SK-N-SH (cell line): ENCODE measurements at regions not wholly inside any gene's neighbourhood (a gene's known extent, or its start where the extent isn't known, plus 50 kb on each side); places are given as distances from the start of the nearest gene placed in this dataset.

Experiments used
- CTCF ChIA-PET: fragments of 300-600, 350-600 bp; formaldehyde crosslinking; extraction: SDS; loops from one replicate; lab custom pipeline; 2021; lab: Yijun Ruan, JAX
- POLR2A ChIA-PET: fragments of 350-600 bp; sonication (Branson Sonifier 250); formaldehyde crosslinking; extraction: SDS; loops from one replicate; lab custom pipeline; 2020; ENCODE audit warnings: antibody characterized with exemption, inconsistent platforms; lab: Yijun Ruan, JAX
- DNase-seq: peaks from one replicate; pipeline ENCODE4 v3.0.0; 2012
- H2AFZ ChIP-seq: fragments of 200-600 bp; sonication (generic); 2 replicates; pipeline ENCODE4 v1.8.1; 2016; ENCODE audit warnings: antibody characterized with exemption, mild to moderate bottlenecking, low read depth
- H3F3A ChIP-seq: fragments of 200-600 bp; sonication (generic); replicated peaks from 2 replicates; pipeline ENCODE3; 2016; ENCODE audit warnings: antibody characterized with exemption, mild to moderate bottlenecking; ENCODE audit not compliant: insufficient read depth
- H3K27ac ChIP-seq, 2 experiments: fragments of 200-500 bp in 1 of 2; fragments of 200-600 bp in 1 of 2; sonication (Bioruptor generic) in 1 of 2; sonication (generic), shearing (Covaris generic) in 1 of 2; 2 replicates each; pipeline versions ENCODE4 v1.5.1 to v1.6.1; 2014 to 2016; ENCODE audit warnings: low read depth in 2 of 2, inconsistent platforms in 1 of 2, low read length in 1 of 2, mild to moderate bottlenecking in 1 of 2, mixed read lengths in 1 of 2
- H3K27me3 ChIP-seq: fragments of 200-600 bp; sonication (generic), shearing (Covaris generic); 2 replicates; pipeline ENCODE4 v1.6.1; 2016; ENCODE audit warnings: mixed run types; ENCODE audit not compliant: insufficient read depth
- H3K36me3 ChIP-seq, 2 experiments: fragments of 200-500 bp in 1 of 2; fragments of 200-600 bp in 1 of 2; sonication (Bioruptor generic) in 1 of 2; sonication (generic) in 1 of 2; replicated peaks in 1 of 2; 2 replicates each; pipeline versions ENCODE3 to v1.5.1; 2014 to 2016; ENCODE audit warnings: low read length in 1 of 2, mild to moderate bottlenecking in 1 of 2; ENCODE audit not compliant: insufficient read depth in 2 of 2, control insufficient read depth in 1 of 2
- H3K4me1 ChIP-seq, 2 experiments: fragments of 200-500 bp in 1 of 2; fragments of 200-600 bp in 1 of 2; sonication (Bioruptor generic) in 1 of 2; sonication (generic), shearing (Covaris generic) in 1 of 2; 2 replicates each; pipeline versions ENCODE4 v1.5.1 to v1.6.1; 2014 to 2016; ENCODE audit warnings: low read depth in 1 of 2, low read length in 1 of 2, mixed run types in 1 of 2; ENCODE audit not compliant: insufficient read depth in 2 of 2, control insufficient read depth in 1 of 2
- H3K4me2 ChIP-seq: fragments of 200-600 bp; sonication (generic), shearing (Covaris generic); 2 replicates; pipeline ENCODE4 v1.6.1; 2017; ENCODE audit warnings: mixed run types
- H3K4me3 ChIP-seq, 2 experiments: fragments of 200-500 bp in 1 of 2; fragments of 200-600 bp in 1 of 2; sonication (Bioruptor generic) in 1 of 2; sonication (generic), shearing (Covaris generic) in 1 of 2; 2 replicates each; pipeline versions ENCODE4 v1.5.1 to v1.8.1; 2014 to 2016; ENCODE audit warnings: low read depth in 2 of 2, inconsistent platforms in 1 of 2, low read length in 1 of 2, mild to moderate bottlenecking in 1 of 2, mixed read lengths in 1 of 2, moderate library complexity in 1 of 2
- H3K79me2 ChIP-seq: fragments of 200-600 bp; sonication (generic); 2 replicates; pipeline ENCODE4 v1.8.1; 2017; ENCODE audit warnings: mild to moderate bottlenecking; ENCODE audit not compliant: insufficient read depth
- H3K9ac ChIP-seq: fragments of 200-600 bp; sonication (generic); 2 replicates; pipeline ENCODE4 v1.6.1; 2017; ENCODE audit warnings: mixed run types
- H3K9me2 ChIP-seq: fragments of 200-600 bp; sonication (generic); 2 replicates; pipeline ENCODE4 v1.6.1; 2017; ENCODE audit warnings: mixed run types
- H3K9me3 ChIP-seq: fragments of 200-600 bp; sonication (generic); 2 replicates; pipeline ENCODE4 v1.6.1; 2017; ENCODE audit warnings: mixed run types, mild to moderate bottlenecking, moderate library complexity
- H4K20me1 ChIP-seq: fragments of 200-600 bp; sonication (generic); 2 replicates; pipeline ENCODE4 v1.6.1; 2017; ENCODE audit warnings: mild to moderate bottlenecking, mixed run types; ENCODE audit not compliant: insufficient read depth
- EP300 ChIP-seq, 2 experiments: IDR thresholded peaks; 2 replicates each; pipeline versions ENCODE4 v1.4.0 to v1.6.1; 2012; ENCODE audit warnings: borderline replicate concordance in 1 of 2, low read depth in 1 of 2, low read length in 1 of 2
- EZH2phosphoT487 ChIP-seq: fragments of 200-600 bp; sonication (generic); IDR thresholded peaks from 2 replicates; pipeline ENCODE4 v1.6.1; 2017; ENCODE audit warnings: low read depth, mixed run types, mild to moderate bottlenecking, antibody characterized with exemption, moderate library complexity, borderline replicate concordance
- FOSL2 ChIP-seq: IDR thresholded peaks from 2 replicates; pipeline ENCODE4 v1.4.0; 2012; ENCODE audit warnings: low read depth, mild to moderate bottlenecking, moderate library complexity, borderline replicate concordance
- FOXJ3 ChIP-seq: sonication (generic); formaldehyde crosslinking; IDR thresholded peaks from 2 replicates; pipeline ENCODE4 v1.5.1; 2020; ENCODE audit warnings: mild to moderate bottlenecking, missing genetic modification reagents
- MEF2A ChIP-seq: IDR thresholded peaks from 2 replicates; pipeline ENCODE4 v1.4.0; 2012; ENCODE audit warnings: low read depth, borderline replicate concordance
- MXI1 ChIP-seq: IDR thresholded peaks from 2 replicates; pipeline ENCODE4 v1.6.1; 2012; ENCODE audit warnings: mild to moderate bottlenecking, low read depth, low read length, improper control_type of control experiment
- POLR2AphosphoS5 ChIP-seq: IDR thresholded peaks from 2 replicates; pipeline ENCODE4 v1.6.1; 2012; ENCODE audit warnings: low read depth, low read length
- RAD21 ChIP-seq: IDR thresholded peaks from 2 replicates; pipeline ENCODE4 v1.6.1; 2012; ENCODE audit warnings: mild to moderate bottlenecking, low read length
- RFX5 ChIP-seq: IDR thresholded peaks from 2 replicates; pipeline ENCODE4 v1.6.1; 2012; ENCODE audit warnings: mild to moderate bottlenecking, improper control_type of control experiment, low read length
- SMC3 ChIP-seq: IDR thresholded peaks from 2 replicates; pipeline ENCODE4 v1.6.1; 2012; ENCODE audit warnings: low read depth, low read length, improper control_type of control experiment
- TAF1 ChIP-seq: IDR thresholded peaks from 2 replicates; pipeline ENCODE4 v1.6.1; 2012; ENCODE audit warnings: low read depth, mild to moderate bottlenecking, low read length, moderate library complexity, borderline replicate concordance
- TCF12 ChIP-seq: IDR thresholded peaks from 2 replicates; pipeline ENCODE4 v1.4.0; 2012
- TEAD4 ChIP-seq: IDR thresholded peaks from 2 replicates; pipeline ENCODE4 v1.4.0; 2012; ENCODE audit warnings: mild to moderate bottlenecking, borderline replicate concordance; ENCODE audit not compliant: insufficient read depth
- USF1 ChIP-seq: IDR thresholded peaks from 2 replicates; pipeline ENCODE4 v1.4.0; 2012; ENCODE audit warnings: low read depth, borderline replicate concordance
- WGBS: methylation state at CpG from one replicate; pipeline ENCODE4 v1.1.6; 2017; ENCODE audit warnings: low lambda C conversion rate; 5-methylcytosine and 5-hydroxymethylcytosine counted together
- TF ChIP-seq, protein P1 (sequence below): IDR thresholded peaks from 2 replicates; pipeline ENCODE4 v1.4.0; 2012; ENCODE audit warnings: low read depth, borderline replicate concordance
- TF ChIP-seq, protein P2 (sequence below): fragments of 150-350 bp; IDR thresholded peaks from 2 replicates; pipeline ENCODE4 v1.6.1; 2016; ENCODE audit warnings: mild to moderate bottlenecking, low read depth, low read length
- TF ChIP-seq, protein P3 (sequence below): fragments of 200-600 bp; sonication (generic); IDR thresholded peaks from 2 replicates; pipeline ENCODE4 v1.6.1; 2017; ENCODE audit warnings: antibody characterized with exemption, mild to moderate bottlenecking, moderate library complexity
- TF ChIP-seq, protein P4 (sequence below): IDR thresholded peaks from 2 replicates; pipeline ENCODE4 v1.4.0; 2012; ENCODE audit warnings: low read depth

GRCh38 chr16:26521626-26522025 lies 545.1 kb upstream of the C16orf82 start:
- DNase-seq, result no peak
- Histone ChIP-seq H3K9me2 (no peaks in the 10 kb centered on the region), H3K27me3 (no peaks in the 10 kb centered on the region), H3K27ac (no peak overlapping the region), H3K36me3 (no peaks in the 10 kb centered on the region), H3K79me2 (no peaks in the 10 kb centered on the region), H3F3A (no peaks in the 10 kb centered on the region), H2AFZ (no peak overlapping the region), H3K9ac (no peak overlapping the region), H3K4me2 (no peak overlapping the region), H3K9me3 (no peaks in the 10 kb centered on the region), H4K20me1 (no peaks in the 10 kb centered on the region), H3K4me1 (no peaks in the 10 kb centered on the region), H3K4me3 (no peak overlapping the region)
- TF ChIP-seq RFX5, result no peak
- TF ChIP-seq FOXJ3 (CRISPR knock-in tag), result no peak
- no peak for TF ChIP-seq TEAD4
- TF ChIP-seq, protein P1, sequence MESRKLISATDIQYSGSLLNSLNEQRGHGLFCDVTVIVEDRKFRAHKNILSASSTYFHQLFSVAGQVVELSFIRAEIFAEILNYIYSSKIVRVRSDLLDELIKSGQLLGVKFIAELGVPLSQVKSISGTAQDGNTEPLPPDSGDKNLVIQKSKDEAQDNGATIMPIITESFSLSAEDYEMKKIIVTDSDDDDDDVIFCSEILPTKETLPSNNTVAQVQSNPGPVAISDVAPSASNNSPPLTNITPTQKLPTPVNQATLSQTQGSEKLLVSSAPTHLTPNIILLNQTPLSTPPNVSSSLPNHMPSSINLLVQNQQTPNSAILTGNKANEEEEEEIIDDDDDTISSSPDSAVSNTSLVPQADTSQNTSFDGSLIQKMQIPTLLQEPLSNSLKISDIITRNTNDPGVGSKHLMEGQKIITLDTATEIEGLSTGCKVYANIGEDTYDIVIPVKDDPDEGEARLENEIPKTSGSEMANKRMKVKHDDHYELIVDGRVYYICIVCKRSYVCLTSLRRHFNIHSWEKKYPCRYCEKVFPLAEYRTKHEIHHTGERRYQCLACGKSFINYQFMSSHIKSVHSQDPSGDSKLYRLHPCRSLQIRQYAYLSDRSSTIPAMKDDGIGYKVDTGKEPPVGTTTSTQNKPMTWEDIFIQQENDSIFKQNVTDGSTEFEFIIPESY, result no peak
- no peak for TF ChIP-seq SMC3
- TF ChIP-seq MEF2A, result no peak
- no peak for TF ChIP-seq USF1
- TF ChIP-seq, protein P2, sequence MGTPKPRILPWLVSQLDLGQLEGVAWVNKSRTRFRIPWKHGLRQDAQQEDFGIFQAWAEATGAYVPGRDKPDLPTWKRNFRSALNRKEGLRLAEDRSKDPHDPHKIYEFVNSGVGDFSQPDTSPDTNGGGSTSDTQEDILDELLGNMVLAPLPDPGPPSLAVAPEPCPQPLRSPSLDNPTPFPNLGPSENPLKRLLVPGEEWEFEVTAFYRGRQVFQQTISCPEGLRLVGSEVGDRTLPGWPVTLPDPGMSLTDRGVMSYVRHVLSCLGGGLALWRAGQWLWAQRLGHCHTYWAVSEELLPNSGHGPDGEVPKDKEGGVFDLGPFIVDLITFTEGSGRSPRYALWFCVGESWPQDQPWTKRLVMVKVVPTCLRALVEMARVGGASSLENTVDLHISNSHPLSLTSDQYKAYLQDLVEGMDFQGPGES, result no peak
- TF ChIP-seq FOSL2, result no peak
- no peak for TF ChIP-seq MXI1
- TF ChIP-seq, protein P3, sequence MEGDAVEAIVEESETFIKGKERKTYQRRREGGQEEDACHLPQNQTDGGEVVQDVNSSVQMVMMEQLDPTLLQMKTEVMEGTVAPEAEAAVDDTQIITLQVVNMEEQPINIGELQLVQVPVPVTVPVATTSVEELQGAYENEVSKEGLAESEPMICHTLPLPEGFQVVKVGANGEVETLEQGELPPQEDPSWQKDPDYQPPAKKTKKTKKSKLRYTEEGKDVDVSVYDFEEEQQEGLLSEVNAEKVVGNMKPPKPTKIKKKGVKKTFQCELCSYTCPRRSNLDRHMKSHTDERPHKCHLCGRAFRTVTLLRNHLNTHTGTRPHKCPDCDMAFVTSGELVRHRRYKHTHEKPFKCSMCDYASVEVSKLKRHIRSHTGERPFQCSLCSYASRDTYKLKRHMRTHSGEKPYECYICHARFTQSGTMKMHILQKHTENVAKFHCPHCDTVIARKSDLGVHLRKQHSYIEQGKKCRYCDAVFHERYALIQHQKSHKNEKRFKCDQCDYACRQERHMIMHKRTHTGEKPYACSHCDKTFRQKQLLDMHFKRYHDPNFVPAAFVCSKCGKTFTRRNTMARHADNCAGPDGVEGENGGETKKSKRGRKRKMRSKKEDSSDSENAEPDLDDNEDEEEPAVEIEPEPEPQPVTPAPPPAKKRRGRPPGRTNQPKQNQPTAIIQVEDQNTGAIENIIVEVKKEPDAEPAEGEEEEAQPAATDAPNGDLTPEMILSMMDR, result no peak
- TF ChIP-seq, protein P4, sequence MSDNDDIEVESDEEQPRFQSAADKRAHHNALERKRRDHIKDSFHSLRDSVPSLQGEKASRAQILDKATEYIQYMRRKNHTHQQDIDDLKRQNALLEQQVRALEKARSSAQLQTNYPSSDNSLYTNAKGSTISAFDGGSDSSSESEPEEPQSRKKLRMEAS, result no peak
- TF ChIP-seq EZH2phosphoT487, result no peak
- TF ChIP-seq TCF12, result no peak
- no peak for TF ChIP-seq RAD21
- no peak for TF ChIP-seq TAF1
- TF ChIP-seq EP300 (IDR thresholded peaks at IDR 0.05; ENCODE audit: borderline replicate concordance in 1 of 2, low read depth in 1 of 2, low read length in 1 of 2), result no peak
- no peak for TF ChIP-seq POLR2AphosphoS5
- ChIA-PET CTCF (no interaction called here), POLR2A (no interaction called here)
- 18% methylated on average over 4 of the region's 4 CpGs for WGBS
